GM21528 (cell line): ENCODE measurements at regions not wholly inside any gene's neighbourhood (a gene's known extent, or its start where the extent isn't known, plus 50 kb on each side); places are given as distances from the start of the nearest gene placed in this dataset.
"Not testable (repeated sequence)": the region's sequence is repeated elsewhere in the genome, so short reads cannot be mapped to it uniquely, and the experiment has no call there.

ENCODE experiments used
- ATAC-seq: cut with Tn5 transposase; IDR thresholded peaks from one replicate; pipeline ENCODE4 v1.9.1; 2021; ENCODE audit warnings: mild to moderate bottlenecking, moderate library complexity; ENCODE audit not compliant: unreplicated experiment, low FRiP score

DNA sequence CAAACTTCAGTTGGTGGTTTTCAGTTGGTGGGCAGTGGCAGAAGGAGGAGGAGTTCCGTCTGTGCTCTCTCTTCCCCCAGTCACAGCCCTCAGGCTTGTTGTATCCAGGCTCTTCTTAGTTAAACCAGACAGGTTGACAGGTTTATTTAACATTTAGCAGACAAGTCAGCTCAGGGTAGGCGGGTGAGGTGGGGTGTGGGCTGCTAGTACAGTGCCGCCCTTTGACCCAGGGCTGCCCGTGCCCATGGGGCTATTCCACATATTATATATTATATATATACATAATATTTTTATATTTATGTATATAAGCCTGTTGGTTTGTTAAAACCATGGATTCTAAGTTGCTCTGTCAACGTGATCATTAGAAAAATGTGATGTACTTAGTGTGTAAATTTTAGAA lies 1740.6 kb upstream of the DEFB115 start:
- not testable (repeated sequence) for ATAC-seq

DNA sequence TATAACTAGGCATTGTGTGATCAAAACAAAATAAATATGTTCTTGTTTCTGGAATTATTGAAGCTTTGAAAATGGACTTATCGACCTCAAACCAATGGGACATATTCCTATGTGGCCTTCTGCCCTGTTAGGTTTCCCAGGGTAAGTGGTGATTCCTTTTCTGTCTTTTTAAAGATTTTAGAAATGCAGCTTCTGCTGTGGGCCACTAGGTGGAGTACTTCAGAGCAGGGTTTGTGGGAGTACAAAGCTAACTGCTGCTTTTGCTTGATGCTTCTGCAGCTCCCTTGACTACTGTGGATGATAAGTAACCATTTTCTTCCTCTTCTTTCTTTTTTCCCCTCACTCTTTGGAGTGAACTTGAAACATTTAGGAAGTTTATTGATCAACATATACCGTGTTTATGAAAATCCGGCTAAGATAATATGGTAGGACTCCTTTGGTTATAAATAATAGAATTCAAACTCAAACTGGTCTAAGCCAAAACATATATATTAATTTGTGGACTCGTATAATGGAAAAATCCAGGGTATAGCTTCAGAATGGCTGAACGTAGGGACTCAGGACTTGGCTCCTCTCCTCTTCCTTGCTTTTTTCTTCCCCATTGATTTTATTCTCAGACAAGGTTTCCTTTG lies 1737.7 kb upstream of the DEFB115 start:
- ATAC-seq, result not testable (repeated sequence)

DNA sequence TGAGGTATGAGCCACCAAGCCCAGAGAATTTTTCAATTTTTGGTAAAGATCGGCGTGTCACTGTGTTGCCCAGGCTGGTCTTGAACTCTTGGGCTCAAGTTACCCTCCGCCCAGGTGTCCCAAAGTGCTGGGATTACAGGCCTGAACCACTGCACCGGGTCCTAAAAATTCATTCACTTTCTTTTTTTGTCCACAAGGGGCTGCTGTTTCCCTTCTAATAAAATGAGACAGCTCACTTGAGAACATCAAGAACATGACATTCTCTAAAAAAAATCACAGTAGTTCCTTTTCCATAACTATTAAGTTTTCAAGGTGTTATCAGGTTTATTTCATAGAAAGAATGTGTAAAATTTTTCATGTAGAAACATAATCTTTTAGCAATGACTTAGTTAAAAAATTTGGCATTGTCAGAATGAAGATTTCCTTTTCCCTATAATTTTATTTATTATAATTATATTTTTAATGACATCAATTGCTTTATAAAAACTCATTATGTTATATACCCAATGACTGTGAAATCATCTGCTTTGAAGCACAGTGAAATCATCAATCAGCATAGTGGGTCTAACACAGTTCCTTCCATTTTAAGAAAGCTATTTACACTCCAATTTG lies 1723.8 kb upstream of the DEFB115 start:
- not testable (repeated sequence) for ATAC-seq

DNA sequence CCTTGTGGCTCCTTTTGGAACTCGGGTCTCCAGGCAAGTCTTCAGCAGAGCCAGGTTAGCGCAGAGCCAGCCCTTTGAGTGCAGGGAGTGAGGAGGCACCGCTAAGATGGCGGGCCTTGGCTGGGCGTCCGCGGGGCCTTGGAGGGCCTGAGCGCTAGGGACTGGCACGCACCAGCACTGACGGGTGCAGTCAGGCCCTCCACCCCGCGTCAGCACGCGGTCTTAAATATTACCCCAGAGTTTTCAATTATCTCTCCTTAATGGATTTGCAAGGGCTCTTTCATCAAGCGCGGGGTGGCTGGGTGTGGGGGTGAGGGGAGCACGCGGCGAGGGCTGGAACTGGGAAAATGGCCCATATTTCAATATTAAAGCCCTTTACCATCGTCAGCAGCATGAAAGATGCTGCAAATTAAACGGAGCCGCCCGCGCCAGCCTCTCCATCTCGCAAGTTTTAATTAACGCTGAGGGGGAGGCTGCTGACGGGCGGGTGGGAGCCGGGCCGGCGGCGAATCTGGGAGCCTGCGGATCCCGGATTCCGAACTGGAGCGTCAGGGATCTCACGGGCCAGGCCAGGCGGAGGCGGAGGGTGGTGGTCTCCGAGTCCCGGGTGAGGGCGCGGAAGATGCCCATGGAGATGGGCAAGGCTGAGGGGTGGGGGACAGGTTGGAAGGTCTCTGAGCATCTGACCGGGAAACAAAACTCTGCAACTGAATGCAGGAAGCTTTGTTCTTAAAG lies 1690.4 kb upstream of the DEFB115 start:
- ATAC-seq, result not testable (repeated sequence)

DNA sequence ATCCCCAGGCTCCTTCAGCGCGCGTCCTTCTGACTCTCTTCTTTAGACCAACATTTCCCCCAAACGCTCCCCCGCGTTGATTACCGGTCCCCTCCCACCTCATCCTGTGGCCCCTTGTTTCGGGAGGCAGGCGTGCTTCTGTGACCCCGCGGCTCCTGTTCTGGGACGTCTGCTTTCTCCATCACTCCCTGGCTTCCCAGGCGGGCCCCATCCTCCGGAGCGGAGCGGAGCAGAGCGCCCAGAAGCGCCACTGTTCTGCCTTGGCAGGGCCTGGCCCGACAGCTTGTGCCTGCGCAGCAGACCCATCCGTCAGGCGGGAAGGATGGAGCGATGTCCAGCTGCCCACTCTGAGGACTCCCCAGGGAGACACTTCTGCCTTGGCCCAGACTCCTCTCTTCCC lies 1689.8 kb upstream of the DEFB115 start:
- not testable (repeated sequence) for ATAC-seq

DNA sequence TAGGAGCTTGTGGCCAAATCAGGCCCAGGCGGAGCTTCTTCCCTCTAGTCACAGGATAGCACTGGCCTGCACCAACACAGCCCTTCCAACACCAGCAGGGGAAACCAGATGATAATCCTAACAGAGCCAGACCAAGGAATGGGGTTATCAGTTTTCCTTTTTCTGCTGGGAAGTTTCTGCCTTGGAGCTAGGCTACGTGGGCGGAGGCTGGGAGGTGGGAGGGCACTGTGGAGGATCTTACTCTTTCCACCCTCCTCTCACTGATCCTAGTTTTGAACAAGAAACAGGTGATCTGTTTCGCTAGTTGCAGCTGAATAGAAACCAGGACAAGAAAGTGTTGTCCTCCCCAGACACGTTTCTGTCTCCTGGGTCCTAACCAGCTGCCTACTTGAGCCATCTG lies 1687.3 kb upstream of the DEFB115 start:
- ATAC-seq, result not testable (repeated sequence)

DNA sequence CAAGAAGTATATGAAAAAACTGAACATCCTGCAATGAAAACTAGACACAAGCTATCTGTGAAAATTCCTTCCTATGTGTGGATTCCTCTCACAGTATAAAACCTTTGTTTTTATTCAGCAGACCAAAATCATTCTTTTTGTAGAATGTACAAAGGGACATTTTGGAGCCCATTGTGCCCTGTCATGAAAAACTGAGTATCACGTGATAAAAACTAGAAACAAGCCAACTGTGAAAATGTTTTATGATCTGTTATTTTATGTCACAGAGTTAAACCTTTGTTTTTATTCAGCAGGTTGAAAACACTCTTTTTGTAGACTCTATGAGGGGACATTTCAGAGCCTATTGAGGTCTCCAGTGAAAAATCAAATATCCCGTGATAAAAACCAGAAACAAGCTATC lies 1667.9 kb upstream of the DEFB115 start:
- not testable (repeated sequence) for ATAC-seq

DNA sequence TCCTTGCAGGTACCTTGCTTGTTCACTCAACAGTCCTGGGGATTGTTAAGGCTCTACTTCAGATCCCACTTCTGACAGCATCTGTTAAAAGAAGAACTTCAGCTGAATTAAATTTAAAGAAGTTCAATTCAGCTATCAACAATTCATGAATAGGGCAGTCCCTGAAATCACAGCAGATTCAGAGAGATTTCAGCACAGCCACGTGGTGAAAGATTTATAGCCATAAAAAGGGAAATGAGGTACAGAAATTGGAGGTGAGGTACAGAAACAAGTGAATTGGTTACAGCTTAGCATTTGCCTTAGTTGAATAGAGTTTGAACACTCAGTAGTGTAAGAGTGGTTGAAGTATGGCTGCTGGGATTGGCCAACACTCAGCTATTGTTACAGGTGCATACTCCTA lies 1653.3 kb upstream of the DEFB115 start:
- ATAC-seq, result not testable (repeated sequence)

DNA sequence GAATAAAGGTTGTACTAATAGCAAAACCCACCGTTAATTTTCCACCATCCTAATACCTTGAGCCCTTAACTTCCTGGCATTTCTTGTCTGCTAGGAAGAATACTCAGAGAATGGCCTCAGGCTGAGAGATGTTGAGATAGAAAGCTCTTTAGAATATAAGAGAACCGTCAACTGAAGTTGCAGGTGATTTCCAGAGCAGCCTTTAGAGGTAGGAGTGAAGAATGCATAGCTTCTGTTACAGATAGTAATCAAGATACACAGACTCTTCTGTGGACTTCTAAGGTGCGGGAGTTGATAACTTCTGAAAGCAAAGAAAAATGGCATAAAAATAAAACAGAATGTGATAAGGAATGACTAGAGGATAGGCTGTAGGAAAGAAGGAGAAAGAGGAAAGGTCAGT lies 1651.3 kb upstream of the DEFB115 start:
- ATAC-seq, result not testable (repeated sequence)

DNA sequence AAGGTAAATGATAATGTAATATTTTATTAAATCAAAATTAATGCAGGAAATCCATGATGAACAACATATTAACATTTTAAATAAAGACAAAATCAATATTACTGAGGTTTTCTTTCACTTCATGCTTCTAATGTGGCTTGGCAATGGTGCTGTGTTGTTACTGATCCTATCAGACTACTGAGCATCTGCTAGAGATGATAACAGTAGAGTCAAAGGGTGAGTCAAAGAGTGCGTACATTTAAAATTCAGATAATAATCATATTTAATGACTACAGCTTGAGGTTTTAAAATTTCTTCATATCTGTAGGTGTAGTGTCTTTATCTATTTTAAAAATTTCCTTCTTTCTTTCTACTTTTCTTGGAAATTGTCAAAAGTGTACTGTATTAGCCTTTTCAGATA lies 1628.1 kb upstream of the DEFB115 start:
- not testable (repeated sequence) for ATAC-seq
